HG02840 (cell line): ENCODE measurements at regions not wholly inside any gene's neighbourhood (a gene's known extent, or its start where the extent isn't known, plus 50 kb on each side); places are given as distances from the start of the nearest gene placed in this dataset.
"Not testable (repeated sequence)": the region's sequence is repeated elsewhere in the genome, so short reads cannot be mapped to it uniquely, and the experiment has no call there.

Source experiments
- ATAC-seq: cut with Tn5 transposase; IDR thresholded peaks from one replicate; pipeline ENCODE4 v1.9.1; 2021; ENCODE audit warnings: mild to moderate bottlenecking, moderate library complexity, moderate number of reproducible peaks; ENCODE audit not compliant: unreplicated experiment, low FRiP score

- ATAC-seq = no peak
Measured at GRCh38 chr15:100764778-100765466, 114.7 kb upstream of the ALDH1A3 start.

- ATAC-seq = no peak
Measured at GRCh38 chr15:100765467-100766241, 114.0 kb upstream of the ALDH1A3 start.

GRCh38 chr15:100766243-100767000, 113.2 kb upstream of the ALDH1A3 start:
- no peak for ATAC-seq

GRCh38 chr15:100767001-100767825, 112.4 kb upstream of the ALDH1A3 start:
- ATAC-seq = no peak

- ATAC-seq = no peak
Measured at GRCh38 chr15:100768501-100768931, 111.1 kb upstream of the ALDH1A3 start.

GRCh38 chr15:100769043-100769974, 110.3 kb upstream of the ALDH1A3 start:
- ATAC-seq = no peak

- no peak for ATAC-seq
Measured at GRCh38 chr15:100769975-100770340, 109.7 kb upstream of the ALDH1A3 start.

GRCh38 chr15:100770661-100771584, 108.7 kb upstream of the ALDH1A3 start:
- ATAC-seq = no peak

- no peak for ATAC-seq
Measured at GRCh38 chr15:100771746-100772145, 107.9 kb upstream of the ALDH1A3 start.

GRCh38 chr15:100772478-100772877, 107.2 kb upstream of the ALDH1A3 start:
- ATAC-seq = no peak

- no peak for ATAC-seq
Measured at GRCh38 chr15:100772892-100773520, 106.6 kb upstream of the ALDH1A3 start.

- not testable (repeated sequence) for ATAC-seq
Measured at GRCh38 chr15:100774044-100774443, 105.6 kb upstream of the ALDH1A3 start.

GRCh38 chr15:100775581-100776185, 103.9 kb upstream of the ALDH1A3 start:
- ATAC-seq = no peak

- no peak for ATAC-seq
Measured at GRCh38 chr15:100777821-100778220, 101.8 kb upstream of the ALDH1A3 start.

GRCh38 chr15:100778831-100779288, 100.8 kb upstream of the ALDH1A3 start:
- ATAC-seq = no peak

- ATAC-seq = no peak
Measured at GRCh38 chr15:100779331-100780207, 100.1 kb upstream of the ALDH1A3 start.
